K562 (cell line): ENCODE measurements at regions not wholly inside any gene's neighbourhood (a gene's known extent, or its start where the extent isn't known, plus 50 kb on each side); places are given as distances from the start of the nearest gene placed in this dataset.

ENCODE experiments used
- NR2C1 ChIP-seq, 2 experiments: fragments of 450-650 bp; IDR thresholded peaks; 2 replicates each; pipeline ENCODE4 v1.6.1; 2017; ENCODE audit warnings: mild to moderate bottlenecking in 2 of 2, antibody characterized with exemption in 1 of 2, inconsistent platforms in 1 of 2, missing compliant biosample characterization in 1 of 2, missing genetic modification characterization in 1 of 2
- ZNF24 ChIP-seq: fragments of 450-650 bp; IDR thresholded peaks from 2 replicates; pipeline ENCODE4 v1.6.1; 2016

DNA sequence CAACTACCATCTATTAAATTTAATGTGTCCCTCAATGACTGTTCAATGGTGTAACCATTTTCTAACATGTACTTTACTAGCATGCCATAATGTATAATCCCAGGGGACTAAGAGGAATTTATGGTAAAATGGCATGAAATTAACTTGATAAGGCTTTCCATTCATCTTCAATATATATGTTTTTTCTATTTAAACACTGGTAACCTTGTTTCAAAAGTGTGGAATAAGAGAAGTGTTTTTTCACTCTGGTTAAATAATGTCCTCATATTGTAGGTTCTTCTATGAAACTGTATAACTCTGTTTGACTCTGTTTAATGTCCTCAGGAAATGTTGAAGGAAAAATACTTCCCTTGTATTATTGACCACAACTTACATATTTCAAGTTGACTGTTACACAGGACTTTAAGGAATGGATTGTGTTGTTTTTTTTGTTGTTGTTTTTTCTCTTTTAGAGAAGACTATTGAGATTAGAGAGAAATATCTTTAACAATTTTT lies 113.8 kb upstream of the ARSJ start:
- TF ChIP-seq ZNF24 (no peak), NR2C1 (IDR thresholded peaks at IDR 0.05) (no peak), NR2C1 (tag; IDR thresholded peaks at IDR 0.05) (no peak)
